ENCODE measurements at regions not wholly inside any gene's neighbourhood (a gene's known extent, or its start where the extent isn't known, plus 50 kb on each side); places are given as distances from the start of the nearest gene placed in this dataset.

DNA sequence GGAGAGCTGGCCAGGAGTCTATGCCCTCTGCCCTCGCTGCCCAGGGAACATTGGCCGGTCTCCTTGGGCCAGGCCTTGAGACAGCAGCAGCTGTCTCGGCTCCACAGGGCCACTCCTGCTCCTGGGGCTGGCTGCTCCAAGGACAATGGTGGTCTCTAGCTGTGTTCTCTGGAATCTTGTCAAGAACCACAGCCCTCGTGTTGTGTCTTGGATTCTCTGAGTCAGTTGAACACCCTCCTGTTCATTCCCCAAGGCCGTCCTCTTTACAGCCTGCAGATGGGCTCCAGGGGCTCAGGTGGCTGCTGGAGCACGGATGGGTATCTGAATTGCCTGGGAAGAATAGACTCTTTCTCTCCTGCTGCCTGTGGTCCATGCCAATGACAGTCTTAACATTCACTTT, 511.1 kb downstream of the GLRX3 start:
- no peak for DNase-seq (ENCODE audit: low read depth)
- no peaks in the 10 kb centered on the region for H3K36me3 ChIP-seq (ENCODE audit: control insufficient read depth, insufficient read depth, low read length)
- no peaks in the 10 kb centered on the region for H3K27me3 ChIP-seq (ENCODE audit: control insufficient read depth, insufficient read depth, low read length)
- TF ChIP-seq, protein P1, sequence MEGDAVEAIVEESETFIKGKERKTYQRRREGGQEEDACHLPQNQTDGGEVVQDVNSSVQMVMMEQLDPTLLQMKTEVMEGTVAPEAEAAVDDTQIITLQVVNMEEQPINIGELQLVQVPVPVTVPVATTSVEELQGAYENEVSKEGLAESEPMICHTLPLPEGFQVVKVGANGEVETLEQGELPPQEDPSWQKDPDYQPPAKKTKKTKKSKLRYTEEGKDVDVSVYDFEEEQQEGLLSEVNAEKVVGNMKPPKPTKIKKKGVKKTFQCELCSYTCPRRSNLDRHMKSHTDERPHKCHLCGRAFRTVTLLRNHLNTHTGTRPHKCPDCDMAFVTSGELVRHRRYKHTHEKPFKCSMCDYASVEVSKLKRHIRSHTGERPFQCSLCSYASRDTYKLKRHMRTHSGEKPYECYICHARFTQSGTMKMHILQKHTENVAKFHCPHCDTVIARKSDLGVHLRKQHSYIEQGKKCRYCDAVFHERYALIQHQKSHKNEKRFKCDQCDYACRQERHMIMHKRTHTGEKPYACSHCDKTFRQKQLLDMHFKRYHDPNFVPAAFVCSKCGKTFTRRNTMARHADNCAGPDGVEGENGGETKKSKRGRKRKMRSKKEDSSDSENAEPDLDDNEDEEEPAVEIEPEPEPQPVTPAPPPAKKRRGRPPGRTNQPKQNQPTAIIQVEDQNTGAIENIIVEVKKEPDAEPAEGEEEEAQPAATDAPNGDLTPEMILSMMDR (IDR thresholded peaks at IDR 0.05; ENCODE audit: insufficient read depth, low read depth, low read length) = no peak
- H3K4me3 ChIP-seq (ENCODE audit: low read depth, low read length) = no peak overlapping the region
- POLR2A ChIA-PET = no interaction called here
- CTCF ChIA-PET = no interaction called here

DNA sequence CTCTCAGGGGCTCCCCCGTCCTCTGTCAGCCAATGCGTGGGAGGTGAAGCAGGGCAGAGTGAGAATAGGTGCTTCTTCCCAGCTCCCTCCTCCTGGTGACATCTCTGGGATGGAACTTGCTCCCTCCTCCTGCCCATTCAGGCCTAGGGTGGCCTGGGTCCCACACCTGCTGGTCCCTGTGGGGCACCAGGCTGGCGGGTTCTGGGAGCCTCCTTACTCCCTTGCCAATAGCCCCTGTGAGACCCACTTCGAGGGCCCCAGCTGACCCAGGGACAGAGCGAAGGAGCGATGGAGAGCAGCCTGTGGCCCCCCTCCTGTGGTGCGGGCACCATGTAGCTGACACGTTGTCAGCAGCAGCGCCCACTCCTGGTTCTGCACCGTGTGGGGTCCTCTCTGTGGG, 512.6 kb downstream of the GLRX3 start:
- no peak overlapping the region for H3K4me3 ChIP-seq (ENCODE audit: low read depth, low read length)
- no peak for DNase-seq (ENCODE audit: low read depth)
- ChIA-PET CTCF (no interaction called here), POLR2A (no interaction called here)
- H3K27me3 ChIP-seq (ENCODE audit: control insufficient read depth, insufficient read depth, low read length) = no peaks in the 10 kb centered on the region
- no peaks in the 10 kb centered on the region for H3K36me3 ChIP-seq (ENCODE audit: control insufficient read depth, insufficient read depth, low read length)
- TF ChIP-seq, protein P1 (IDR thresholded peaks at IDR 0.05; ENCODE audit: insufficient read depth, low read depth, low read length) = no peak

DNA sequence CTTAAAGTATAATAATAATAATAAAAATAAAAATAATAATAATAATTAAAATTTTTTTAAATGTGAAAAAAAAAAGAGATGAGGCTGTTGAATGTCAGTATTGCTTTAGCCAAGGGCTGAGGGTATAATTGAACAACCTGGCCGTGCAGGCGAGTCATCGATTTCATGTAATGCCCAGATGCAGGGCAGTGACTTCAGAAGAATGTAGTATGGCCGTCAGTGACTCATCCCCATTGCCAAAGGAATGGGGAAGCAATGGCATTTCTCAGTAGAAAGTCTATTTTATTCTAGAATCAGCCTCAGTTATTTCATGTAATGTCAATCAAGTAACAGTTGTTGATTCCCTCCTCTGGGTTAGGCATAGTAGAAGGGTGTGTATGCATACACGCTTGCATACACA, 516.4 kb downstream of the GLRX3 start:
- POLR2A ChIA-PET = no interaction called here
- no peak overlapping the region for H3K4me3 ChIP-seq (ENCODE audit: low read depth, low read length)
- TF ChIP-seq, protein P1 (IDR thresholded peaks at IDR 0.05; ENCODE audit: insufficient read depth, low read depth, low read length) = no peak
- CTCF ChIA-PET = no interaction called here
- H3K27me3 ChIP-seq (ENCODE audit: control insufficient read depth, insufficient read depth, low read length) = no peaks in the 10 kb centered on the region
- no peaks in the 10 kb centered on the region for H3K36me3 ChIP-seq (ENCODE audit: control insufficient read depth, insufficient read depth, low read length)
- DNase-seq (ENCODE audit: low read depth) = no peak

DNA sequence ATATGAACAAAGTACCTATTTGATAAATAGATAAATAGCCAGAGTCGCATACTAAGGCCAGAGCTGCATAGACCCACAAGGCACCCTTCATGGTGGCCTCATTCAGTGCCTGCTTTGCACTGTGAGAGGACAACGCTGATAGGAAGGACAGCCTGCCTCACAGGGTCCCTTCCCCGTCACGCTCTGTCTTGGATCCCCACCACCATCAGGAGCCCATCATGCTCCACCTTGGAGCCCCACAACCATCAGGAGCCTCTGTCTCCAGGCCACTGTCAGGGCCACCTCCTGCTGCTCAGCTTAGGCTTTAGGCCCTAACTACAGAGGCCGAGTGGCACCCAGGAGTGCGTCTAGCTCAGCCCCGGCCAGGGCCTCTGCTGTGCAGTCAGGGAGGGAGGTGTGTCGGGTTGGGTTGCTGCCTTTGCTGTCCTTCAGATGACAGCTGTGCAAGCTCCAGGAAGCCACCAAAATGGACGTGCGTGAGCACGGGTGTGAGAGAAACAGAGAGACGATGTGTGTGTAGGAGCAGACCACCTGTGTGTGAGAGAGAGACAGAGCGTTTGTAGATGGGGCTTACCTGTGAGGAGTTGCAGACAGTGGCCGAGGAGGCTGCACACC, 516.9 kb downstream of the GLRX3 start:
- CTCF ChIA-PET = no interaction called here
- POLR2A ChIA-PET = no interaction called here
- Histone ChIP-seq H3K27me3 (ENCODE audit: control insufficient read depth, insufficient read depth, low read length) (no peaks in the 10 kb centered on the region), H3K4me3 (ENCODE audit: low read depth, low read length) (no peak overlapping the region), H3K36me3 (ENCODE audit: control insufficient read depth, insufficient read depth, low read length) (no peaks in the 10 kb centered on the region)
- TF ChIP-seq, protein P1 (IDR thresholded peaks at IDR 0.05; ENCODE audit: insufficient read depth, low read depth, low read length) = no peak
- DNase-seq (ENCODE audit: low read depth) = no peak

DNA sequence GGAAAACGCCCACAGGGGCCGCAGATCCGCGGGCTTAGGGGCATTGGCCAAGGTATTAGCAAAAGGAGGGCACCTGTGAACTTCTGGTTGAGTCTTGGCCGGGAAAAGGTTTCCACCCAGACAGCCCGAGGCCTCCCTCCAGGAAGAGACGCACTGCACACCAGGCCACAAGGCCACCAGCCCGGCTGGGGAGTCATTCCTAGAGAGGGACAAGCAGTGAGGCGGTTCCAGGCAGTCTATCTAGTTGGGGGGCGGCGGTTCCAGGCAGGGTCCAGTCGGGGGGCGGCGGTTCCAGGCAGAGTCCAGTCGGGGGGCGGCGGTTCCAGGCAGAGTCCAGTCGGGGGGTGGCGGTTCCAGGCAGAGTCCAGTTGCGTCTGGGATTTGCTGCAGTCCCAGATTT, 518.5 kb downstream of the GLRX3 start:
- TF ChIP-seq, protein P1 (IDR thresholded peaks at IDR 0.05; ENCODE audit: insufficient read depth, low read depth, low read length) = no peak
- POLR2A ChIA-PET = no interaction called here
- Histone ChIP-seq H3K27me3 (ENCODE audit: control insufficient read depth, insufficient read depth, low read length) (no peaks in the 10 kb centered on the region), H3K36me3 (ENCODE audit: control insufficient read depth, insufficient read depth, low read length) (no peaks in the 10 kb centered on the region), H3K4me3 (ENCODE audit: low read depth, low read length) (no peak overlapping the region)
- no peak for DNase-seq (ENCODE audit: low read depth)
- CTCF ChIA-PET = no interaction called here

Data from BJ (cell line).